GM04503 (cell line): ENCODE measurements at regions not wholly inside any gene's neighbourhood (a gene's known extent, or its start where the extent isn't known, plus 50 kb on each side); places are given as distances from the start of the nearest gene placed in this dataset.
"Not testable (repeated sequence)": the region's sequence is repeated elsewhere in the genome, so short reads cannot be mapped to it uniquely, and the experiment has no call there.

ENCODE experiments used
- DNase-seq: peaks from one replicate; pipeline ENCODE4 v3.0.0-alpha.2; 2012; ENCODE audit warnings: low read depth

- DNase-seq = no peak
Measured at GRCh38 chr5:82489683-82490082, 211.5 kb upstream of the RPS23 start.

GRCh38 chr5:82487131-82487530 is 209.0 kb upstream of the RPS23 start:
- DNase-seq = no peak

GRCh38 chr5:82480331-82480730 is 202.2 kb upstream of the RPS23 start:
- DNase-seq = peak; percentile 6

- DNase-seq = no peak
Measured at GRCh38 chr5:82476155-82476554, 198.0 kb upstream of the RPS23 start.

- DNase-seq = no peak
Measured at GRCh38 chr5:82473262-82473661, 195.1 kb upstream of the RPS23 start.

- no peak for DNase-seq
Measured at GRCh38 chr5:82470185-82470994, 192.2 kb upstream of the RPS23 start.

- peak; percentile 11 for DNase-seq
Measured at GRCh38 chr5:82466986-82467561, 188.9 kb upstream of the RPS23 start.

GRCh38 chr5:82465235-82465634 is 187.1 kb upstream of the RPS23 start:
- DNase-seq = no peak

GRCh38 chr5:82459626-82460025 is 181.5 kb upstream of the RPS23 start:
- DNase-seq = no peak

GRCh38 chr5:82455317-82455716 is 177.2 kb upstream of the RPS23 start:
- DNase-seq = not testable (repeated sequence)

- DNase-seq = no peak
Measured at GRCh38 chr5:82448374-82448773, 170.2 kb upstream of the RPS23 start.

GRCh38 chr5:82447913-82448312 is 169.8 kb upstream of the RPS23 start:
- no peak for DNase-seq

GRCh38 chr5:82446809-82447208 is 168.7 kb upstream of the RPS23 start:
- DNase-seq = no peak

- DNase-seq = no peak
Measured at GRCh38 chr5:82445726-82446335, 167.7 kb upstream of the RPS23 start.

GRCh38 chr5:82439750-82440445 is 161.7 kb upstream of the RPS23 start:
- no peak for DNase-seq

GRCh38 chr5:82437565-82437964 is 159.4 kb upstream of the RPS23 start:
- DNase-seq = not testable (repeated sequence)

GRCh38 chr5:82436291-82436690 is 158.1 kb upstream of the RPS23 start:
- DNase-seq = no peak

GRCh38 chr5:82434696-82435660 is 156.8 kb upstream of the RPS23 start:
- DNase-seq = not testable (repeated sequence)

- no peak for DNase-seq
Measured at GRCh38 chr5:82426464-82427154, 148.5 kb upstream of the RPS23 start.

GRCh38 chr5:82425591-82425990 is 147.4 kb upstream of the RPS23 start:
- DNase-seq = no peak

GRCh38 chr5:82424211-82424610 is 146.1 kb upstream of the RPS23 start:
- no peak for DNase-seq
